ENCODE measurements at regions not wholly inside any gene's neighbourhood (a gene's known extent, or its start where the extent isn't known, plus 50 kb on each side); places are given as distances from the start of the nearest gene placed in this dataset.

DNA sequence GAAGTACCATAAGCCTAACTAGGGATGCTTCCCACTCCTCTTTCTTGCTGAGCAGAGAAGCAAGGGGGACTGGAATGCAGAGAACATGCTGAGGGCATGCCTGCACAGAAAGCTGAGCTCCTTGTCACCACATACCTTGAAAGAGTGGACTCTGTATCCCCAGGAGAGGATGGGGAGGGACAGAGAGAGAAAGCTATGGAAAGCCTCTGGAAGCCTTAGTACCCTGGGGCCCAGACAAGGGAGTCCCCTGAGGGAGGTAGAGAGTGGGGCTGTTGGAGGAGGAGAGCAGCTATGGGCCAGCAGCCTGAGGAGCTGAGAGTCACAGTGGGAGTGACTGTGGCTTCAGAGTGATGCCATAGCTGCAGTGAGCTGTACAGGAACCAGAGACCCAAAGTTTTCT is 77.9 kb downstream of the RTL9 start:
- no peak overlapping the region for H3K4me2 ChIP-seq
- H3K9me2 ChIP-seq, result no peaks in the 10 kb centered on the region
- H3K9me3 ChIP-seq, result no peaks in the 10 kb centered on the region
- no peaks in the 10 kb centered on the region for H4K20me1 ChIP-seq (ENCODE audit: insufficient read depth)
- ChIA-PET CTCF (interaction anchor here (1.5 kb wide), 1 partner anchor 9 kb away, joined by 4 read pairs; no protein-coding TSS in a partner anchor), POLR2A (no interaction called here)
- no peak overlapping the region for H3K27ac ChIP-seq (ENCODE audit: low read depth in 2 of 2, low read length in 1 of 2)
- H3K27me3 ChIP-seq (ENCODE audit: insufficient read depth), result peaks cover 41% of the 10 kb centered on the region; the same call in 1 of the 2 replicates
- H3F3A ChIP-seq (replicated peaks; ENCODE audit: insufficient read depth), result no peaks in the 10 kb centered on the region
- TF ChIP-seq SIN3A (IDR thresholded peaks at IDR 0.05; ENCODE audit: borderline replicate concordance, low read depth, low read length) (no peak), GATA2 (CRISPR knock-in tag; IDR thresholded peaks at IDR 0.05) (no peak), MXI1 (IDR thresholded peaks at IDR 0.05; ENCODE audit: low read depth, low read length) (no peak), FOXJ3 (CRISPR knock-in tag; IDR thresholded peaks at IDR 0.05) (no peak), CTCF (IDR thresholded peaks at IDR 0.05) (no peak), RXRA (IDR thresholded peaks at IDR 0.05; ENCODE audit: borderline replicate concordance, low read depth) (no peak), IRF3 (IDR thresholded peaks at IDR 0.05; ENCODE audit: low read depth, low read length) (no peak), TCF12 (IDR thresholded peaks at IDR 0.05) (no peak), POLR2AphosphoS5 (IDR thresholded peaks at IDR 0.05; ENCODE audit: low read depth, low read length) (no peak), NFIC (IDR thresholded peaks at IDR 0.05; ENCODE audit: borderline replicate concordance) (no peak), EZH2phosphoT487 (IDR thresholded peaks at IDR 0.05; ENCODE audit: borderline replicate concordance, low read depth) (no peak), RAD21 (IDR thresholded peaks at IDR 0.05; ENCODE audit: low read length) (no peak), TEAD4 (IDR thresholded peaks at IDR 0.05; ENCODE audit: borderline replicate concordance, insufficient read depth) (no peak), GABPA (IDR thresholded peaks at IDR 0.05; ENCODE audit: low read depth) (no peak), MEF2A (IDR thresholded peaks at IDR 0.05; ENCODE audit: borderline replicate concordance, low read depth) (no peak)
- TF ChIP-seq, protein P1, sequence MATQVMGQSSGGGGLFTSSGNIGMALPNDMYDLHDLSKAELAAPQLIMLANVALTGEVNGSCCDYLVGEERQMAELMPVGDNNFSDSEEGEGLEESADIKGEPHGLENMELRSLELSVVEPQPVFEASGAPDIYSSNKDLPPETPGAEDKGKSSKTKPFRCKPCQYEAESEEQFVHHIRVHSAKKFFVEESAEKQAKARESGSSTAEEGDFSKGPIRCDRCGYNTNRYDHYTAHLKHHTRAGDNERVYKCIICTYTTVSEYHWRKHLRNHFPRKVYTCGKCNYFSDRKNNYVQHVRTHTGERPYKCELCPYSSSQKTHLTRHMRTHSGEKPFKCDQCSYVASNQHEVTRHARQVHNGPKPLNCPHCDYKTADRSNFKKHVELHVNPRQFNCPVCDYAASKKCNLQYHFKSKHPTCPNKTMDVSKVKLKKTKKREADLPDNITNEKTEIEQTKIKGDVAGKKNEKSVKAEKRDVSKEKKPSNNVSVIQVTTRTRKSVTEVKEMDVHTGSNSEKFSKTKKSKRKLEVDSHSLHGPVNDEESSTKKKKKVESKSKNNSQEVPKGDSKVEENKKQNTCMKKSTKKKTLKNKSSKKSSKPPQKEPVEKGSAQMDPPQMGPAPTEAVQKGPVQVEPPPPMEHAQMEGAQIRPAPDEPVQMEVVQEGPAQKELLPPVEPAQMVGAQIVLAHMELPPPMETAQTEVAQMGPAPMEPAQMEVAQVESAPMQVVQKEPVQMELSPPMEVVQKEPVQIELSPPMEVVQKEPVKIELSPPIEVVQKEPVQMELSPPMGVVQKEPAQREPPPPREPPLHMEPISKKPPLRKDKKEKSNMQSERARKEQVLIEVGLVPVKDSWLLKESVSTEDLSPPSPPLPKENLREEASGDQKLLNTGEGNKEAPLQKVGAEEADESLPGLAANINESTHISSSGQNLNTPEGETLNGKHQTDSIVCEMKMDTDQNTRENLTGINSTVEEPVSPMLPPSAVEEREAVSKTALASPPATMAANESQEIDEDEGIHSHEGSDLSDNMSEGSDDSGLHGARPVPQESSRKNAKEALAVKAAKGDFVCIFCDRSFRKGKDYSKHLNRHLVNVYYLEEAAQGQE (IDR thresholded peaks at IDR 0.05; ENCODE audit: low read depth, low read length), result no peak
- TF ChIP-seq, protein P2, sequence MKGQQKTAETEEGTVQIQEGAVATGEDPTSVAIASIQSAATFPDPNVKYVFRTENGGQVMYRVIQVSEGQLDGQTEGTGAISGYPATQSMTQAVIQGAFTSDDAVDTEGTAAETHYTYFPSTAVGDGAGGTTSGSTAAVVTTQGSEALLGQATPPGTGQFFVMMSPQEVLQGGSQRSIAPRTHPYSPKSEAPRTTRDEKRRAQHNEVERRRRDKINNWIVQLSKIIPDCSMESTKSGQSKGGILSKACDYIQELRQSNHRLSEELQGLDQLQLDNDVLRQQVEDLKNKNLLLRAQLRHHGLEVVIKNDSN (IDR thresholded peaks at IDR 0.05; ENCODE audit: borderline replicate concordance, low read depth), result no peak
- no peak overlapping the region for H2AFZ ChIP-seq (ENCODE audit: low read depth)
- H3K79me2 ChIP-seq (ENCODE audit: insufficient read depth), result no peaks in the 10 kb centered on the region
- H3K4me3 ChIP-seq (ENCODE audit: low read depth in 2 of 2, low read length in 1 of 2), result no peak overlapping the region
- H3K4me1 ChIP-seq (ENCODE audit: control insufficient read depth in 1 of 2, insufficient read depth in 2 of 2, low read depth in 1 of 2, low read length in 1 of 2), result peaks cover 0 to 7% of the 10 kb centered on the region in 2 experiments; a peak in 1 of 4 replicates
- no peak for DNase-seq
- no peaks in the 10 kb centered on the region for H3K36me3 ChIP-seq (replicated peaks in 1 of 2; ENCODE audit: control insufficient read depth in 1 of 2, insufficient read depth in 2 of 2, low read length in 1 of 2)
- H3K9ac ChIP-seq, result no peak overlapping the region
